Smooth muscle cell of the brain vasculature (primary cell): ENCODE measurements at regions not wholly inside any gene's neighbourhood (a gene's known extent, or its start where the extent isn't known, plus 50 kb on each side); places are given as distances from the start of the nearest gene placed in this dataset.
A peak's percentile ranks its signal among the peaks of the same experiment; 100 is the strongest.

Experiments used
- DNase-seq: peaks from one replicate; pipeline ENCODE4 v3.0.0-alpha.2; 2012; ENCODE audit warnings: low read depth, low spot score

DNA sequence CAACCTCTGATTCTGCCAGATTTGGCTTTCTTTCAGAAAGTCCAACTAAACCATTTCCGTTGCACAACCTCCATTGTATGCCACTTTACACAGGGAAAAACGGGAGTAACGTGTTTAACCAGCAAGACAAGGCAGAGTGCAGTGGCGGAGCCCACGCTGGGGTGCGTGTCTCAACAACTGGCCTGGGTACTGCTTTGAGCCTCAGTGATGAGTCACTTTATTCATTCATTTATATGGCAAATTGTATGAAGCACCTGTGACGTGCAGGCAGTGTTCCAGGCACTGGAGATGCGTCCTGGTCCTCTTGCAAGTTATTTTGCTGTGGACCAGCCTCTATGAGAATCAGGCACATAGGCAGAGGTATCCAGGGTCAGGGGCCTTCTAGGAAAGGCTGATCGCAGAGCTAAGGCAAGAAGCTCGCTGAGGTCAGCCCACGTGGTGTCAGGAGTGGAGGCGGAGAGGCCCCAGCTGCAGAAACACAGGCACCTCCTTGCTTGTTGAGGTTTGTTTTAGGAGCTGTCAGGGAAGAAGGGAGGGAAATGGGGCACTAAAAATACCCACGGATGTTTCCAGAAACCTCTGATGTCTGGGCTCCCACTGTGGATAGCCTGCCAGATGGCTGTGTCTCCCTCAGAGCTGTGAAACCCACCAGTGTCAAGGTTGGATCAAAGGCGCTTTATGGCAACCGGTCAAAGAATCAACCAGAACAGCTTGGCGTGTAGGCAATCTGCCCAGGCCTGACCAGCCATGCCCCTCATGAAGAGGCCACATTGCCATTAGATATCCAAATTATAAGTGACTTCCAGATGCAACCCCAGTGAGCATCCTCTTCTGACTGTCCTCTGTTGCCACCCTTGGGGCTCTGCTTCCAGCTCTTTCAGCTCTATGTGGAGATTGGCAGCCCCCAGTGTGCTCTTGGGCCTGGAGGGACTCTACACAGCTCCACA lies 157.2 kb downstream of the CD83 start:
- DNase-seq, result no peak

DNA sequence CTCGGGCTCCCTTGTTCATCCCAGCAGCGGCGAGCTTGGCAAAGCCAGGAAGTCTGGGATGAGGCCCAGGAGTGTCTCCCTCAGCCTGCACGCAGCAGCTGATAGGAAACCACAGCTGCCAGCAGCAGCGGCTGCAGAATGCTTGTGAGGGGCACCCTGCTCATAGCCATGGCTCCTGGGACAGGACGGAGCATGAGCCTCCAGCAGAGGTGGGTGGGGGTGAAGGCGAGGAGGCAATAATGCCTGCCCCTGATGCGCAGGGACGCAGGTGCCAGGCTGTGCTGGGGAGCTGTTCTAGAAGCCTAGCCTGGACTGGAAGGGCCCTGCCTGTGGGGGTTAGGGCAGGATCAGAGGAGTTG lies 157.9 kb downstream of the CD83 start:
- no peak for DNase-seq

DNA sequence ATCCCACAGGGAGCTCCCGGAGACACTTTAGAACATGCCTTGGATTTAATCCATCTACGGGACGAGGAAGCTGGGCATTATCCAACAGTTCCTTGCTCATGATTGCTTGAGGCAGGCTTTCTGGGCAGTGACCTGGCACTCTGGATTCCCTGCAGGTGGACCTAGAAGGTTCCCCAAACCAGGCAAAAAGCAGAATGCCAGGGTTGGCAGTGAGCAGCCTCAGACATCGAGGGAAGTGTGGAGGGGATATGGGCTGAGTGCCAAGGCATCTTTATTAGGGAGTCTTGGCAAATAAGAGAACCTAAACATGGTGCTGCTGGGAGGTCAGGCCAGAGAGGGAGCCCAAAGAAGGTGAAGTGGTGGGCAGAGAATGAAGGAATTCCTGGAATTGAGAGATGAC lies 158.5 kb downstream of the CD83 start:
- no peak for DNase-seq

DNA sequence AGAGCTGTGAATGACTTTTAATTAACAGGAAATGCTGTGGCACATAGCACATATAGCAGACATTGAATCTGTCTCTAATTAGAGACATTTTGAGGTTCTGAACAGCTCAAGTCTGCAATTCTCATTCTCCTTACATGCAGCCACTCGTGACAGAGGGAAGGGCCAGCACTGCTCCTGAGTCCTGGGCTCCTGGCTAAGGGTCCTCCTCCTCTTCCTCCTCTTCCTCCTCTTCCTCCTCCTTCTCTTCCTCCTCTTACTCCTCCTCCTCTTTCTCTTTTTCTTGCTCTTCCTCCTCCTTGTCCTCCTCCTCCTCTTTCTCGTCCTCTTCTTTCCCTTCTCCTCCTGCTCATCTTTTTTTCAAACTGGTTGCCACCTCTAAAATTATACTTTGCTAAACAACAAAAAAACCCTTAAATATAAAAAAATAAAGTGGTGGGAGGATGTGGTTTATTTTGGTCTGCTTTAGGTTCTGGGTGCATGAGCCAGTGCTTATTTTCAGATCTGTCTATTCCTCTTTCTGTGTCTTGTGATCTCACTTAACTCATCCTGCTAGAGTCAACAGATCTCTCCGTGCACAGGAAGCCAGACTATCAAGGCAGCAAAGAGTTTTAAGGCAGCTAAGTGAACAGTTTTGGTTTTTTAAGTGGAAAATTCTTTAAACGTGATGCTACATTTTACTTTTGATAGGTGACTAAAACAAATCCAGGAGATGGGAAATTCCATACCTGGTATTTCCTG lies 159.3 kb downstream of the CD83 start:
- DNase-seq, result no peak

DNA sequence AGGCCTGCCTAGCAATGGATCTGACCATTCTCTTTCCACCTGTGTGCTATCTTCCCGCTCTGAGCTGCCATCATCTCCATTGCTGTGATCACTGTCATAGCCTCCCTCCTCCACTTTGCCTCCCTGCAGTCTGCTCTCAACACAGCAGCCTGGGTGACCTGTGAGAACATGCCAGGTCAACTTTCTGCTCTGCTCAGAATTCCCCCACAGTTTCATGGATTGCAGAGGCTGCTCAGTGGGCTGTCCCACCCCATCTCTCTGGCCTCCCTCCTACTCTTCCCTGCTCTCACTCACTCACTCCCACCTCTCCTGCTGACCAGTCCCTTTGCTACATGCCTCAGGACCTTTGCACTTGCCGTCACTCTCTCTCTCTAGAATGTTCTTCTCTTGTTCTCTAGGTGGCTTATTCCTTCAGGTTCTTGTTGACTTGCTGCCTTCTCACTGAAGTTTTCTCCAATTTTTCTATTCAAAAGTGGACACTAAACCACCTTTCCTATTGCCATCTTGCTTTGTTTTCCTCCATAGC lies 159.9 kb downstream of the CD83 start:
- no peak for DNase-seq

DNA sequence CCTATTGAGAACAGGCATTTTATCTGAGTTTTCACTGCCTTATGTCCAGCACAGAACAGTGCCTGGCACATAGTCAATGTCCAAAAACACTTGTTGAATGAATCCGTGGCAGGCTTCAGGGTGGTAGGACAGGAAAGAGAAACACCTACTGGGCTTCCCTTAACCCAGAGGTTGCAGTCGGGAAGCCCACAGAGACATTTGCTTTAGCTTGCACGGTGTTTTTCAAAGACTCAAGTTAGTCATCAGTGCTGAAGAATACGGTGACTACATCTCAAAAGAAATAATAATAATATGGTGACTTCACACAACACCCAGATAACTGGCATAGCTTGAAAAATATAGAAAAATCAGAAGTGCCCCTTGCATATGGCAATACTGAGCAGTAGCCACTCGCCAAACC lies 160.4 kb downstream of the CD83 start:
- DNase-seq, result no peak

DNA sequence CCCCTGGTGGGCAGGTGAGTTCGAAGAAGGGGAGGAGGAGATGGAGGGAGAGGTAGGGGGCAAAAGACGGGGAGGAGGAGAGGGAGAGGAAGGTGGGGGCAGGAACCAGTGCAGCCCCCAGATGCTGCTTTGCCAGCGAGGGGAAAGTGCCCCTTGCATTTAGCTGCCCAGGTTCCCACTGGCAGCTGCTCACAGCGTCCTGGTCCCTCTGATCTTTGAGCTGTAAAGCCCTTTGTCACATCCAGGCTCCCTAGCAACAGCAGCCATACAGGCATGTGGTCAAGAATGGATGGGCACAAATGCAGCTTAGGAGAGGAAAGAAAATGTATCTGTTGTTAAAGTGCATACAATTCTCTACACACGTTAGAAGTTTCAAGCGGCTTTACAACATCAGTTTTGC lies 160.9 kb downstream of the CD83 start:
- no peak for DNase-seq

DNA sequence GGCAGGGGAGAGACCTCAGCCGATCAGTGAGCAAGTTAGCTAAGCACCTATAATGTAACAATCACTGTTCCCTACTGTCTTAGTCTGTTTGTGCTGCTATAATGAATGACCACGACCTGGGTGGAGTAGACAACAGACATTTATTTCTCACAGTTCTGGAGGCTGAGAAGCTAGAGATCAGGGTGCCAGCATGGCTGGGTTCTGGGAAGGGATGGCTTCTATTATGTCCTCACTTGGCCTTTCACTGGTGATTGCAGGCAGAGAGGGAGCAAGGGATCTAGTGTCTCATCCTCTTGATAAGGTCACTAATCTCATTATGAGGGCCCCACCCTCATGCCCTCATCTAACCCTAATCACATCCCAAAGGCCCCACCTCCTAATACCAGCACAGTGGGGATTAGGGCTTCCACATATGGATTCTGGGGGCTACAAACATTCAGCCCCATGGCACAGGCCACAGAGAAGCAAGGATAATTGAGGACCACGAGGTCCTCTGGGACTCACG lies 162.5 kb downstream of the CD83 start:
- DNase-seq, result no peak

DNA sequence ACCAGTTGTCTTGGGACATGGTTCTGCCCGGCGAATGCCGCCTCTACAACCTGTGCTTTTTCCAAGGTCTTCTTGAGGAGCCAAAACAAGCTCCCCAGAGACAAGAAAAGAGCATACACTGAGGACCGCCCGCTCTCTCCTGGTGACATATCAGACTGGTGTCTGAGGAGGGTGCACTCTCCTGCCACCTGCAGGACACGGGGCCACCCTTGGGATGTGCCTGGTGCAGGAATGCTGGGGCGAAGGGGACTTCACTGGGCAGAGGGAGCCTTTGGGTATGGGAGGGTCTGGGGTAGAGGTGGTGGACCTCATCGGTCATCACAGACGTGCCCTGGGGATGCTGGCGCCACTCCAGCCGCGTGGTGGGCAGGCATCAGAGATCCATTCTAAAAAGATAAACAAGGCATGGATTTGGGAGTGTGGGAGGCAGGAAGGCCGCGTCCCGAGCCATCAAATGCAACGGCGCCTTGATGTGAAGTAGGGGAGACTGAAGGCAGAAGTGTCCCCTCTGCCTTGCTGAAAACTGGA lies 163.3 kb downstream of the CD83 start:
- no peak for DNase-seq

DNA sequence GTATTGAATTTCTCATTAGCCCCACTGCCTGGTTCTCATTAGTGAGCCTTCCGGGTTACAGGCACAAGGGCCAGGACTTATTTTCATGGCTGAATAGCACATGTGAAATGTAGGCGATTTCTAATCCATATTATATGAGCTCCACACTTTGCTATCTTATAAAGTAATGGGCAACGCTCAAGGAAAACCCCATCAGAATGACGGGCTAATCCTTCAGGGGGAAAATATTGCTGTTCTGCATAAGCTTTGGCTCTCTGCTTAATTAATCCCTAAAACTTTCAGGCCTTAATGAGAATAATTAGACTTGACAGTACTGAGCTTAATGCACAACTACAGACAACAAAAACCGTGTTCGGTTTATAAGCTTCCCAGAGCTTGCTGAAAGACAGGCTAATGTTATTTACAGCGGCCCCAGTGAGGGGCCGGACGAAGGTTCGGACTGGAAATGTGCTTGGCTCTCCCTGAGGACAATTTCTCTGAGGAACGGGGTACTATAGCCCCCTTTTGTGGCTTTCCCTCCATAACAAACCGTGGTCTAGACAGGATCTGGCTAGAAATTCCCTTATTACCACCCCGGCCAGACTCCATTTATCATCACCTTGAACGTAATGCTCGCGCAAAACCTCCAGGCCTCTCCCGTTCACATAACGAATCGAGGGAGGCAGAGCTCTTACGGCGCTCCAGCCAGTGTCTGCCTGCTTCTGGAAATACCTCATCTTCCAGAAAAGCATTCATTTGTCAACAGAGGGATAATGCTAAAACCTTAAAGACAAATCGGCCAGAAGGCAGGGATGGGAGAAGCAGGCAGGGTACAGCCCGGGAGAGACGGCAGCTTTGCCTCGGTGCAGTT lies 164.5 kb downstream of the CD83 start:
- DNase-seq, result no peak

DNA sequence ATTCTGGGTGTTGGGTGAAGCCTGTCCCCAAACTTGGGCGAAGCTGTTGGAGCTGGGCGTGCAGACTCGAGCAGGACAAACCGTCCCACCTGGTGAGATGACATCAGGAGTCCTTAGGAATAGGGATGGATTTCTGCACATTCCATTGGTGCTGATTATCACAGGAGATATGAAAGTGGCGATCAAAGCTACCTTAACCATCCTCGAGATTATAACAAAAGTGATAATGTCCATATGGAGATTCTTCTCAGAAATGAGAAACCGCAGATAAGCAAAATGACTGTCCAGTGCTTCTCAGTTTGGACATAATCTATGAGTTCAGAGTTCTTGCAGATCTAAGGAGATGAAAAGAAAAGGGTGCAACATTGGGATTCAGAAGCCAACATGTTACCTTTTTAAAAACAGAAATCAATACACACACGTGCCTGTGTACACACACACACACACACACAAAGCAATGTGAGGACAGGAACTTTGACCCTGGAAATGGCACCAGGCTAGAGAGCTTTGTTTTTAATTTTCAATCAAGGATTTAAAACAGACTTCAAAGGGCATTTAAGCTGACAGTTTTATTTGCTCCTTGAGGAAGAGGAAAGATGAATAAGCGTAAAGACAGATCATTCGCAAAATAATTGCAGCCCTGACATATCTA lies 165.4 kb downstream of the CD83 start:
- DNase-seq, result no peak

DNA sequence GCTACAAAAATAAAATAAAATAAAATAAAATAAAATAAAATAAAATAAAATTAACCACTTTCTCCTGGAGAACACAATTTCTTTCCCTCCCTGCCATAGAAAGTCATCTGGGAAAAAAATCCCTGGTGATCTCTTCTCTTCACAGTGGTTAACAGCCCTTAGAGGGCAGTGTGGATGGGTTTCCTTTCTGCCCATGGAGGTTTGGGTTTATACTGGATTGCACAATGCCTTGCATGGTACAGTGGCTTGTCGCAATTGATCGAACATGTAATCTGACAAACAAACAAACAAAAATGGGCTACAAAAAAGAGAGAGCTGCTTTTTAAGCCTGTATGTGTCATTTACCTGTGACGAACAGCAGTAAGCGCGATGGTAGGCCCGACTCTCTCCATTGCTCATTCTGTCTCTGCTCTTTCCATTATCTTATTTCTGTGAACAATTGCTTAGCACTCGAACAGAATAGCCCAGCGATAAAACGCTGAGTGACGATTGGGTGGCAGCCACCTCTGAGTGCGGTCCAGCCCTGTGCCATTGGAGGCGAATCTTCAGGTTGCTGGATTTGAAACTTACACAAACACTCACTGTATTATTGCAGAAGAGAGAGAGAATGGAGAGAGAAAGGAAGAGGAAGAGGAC lies 166.1 kb downstream of the CD83 start:
- DNase-seq, result no peak

DNA sequence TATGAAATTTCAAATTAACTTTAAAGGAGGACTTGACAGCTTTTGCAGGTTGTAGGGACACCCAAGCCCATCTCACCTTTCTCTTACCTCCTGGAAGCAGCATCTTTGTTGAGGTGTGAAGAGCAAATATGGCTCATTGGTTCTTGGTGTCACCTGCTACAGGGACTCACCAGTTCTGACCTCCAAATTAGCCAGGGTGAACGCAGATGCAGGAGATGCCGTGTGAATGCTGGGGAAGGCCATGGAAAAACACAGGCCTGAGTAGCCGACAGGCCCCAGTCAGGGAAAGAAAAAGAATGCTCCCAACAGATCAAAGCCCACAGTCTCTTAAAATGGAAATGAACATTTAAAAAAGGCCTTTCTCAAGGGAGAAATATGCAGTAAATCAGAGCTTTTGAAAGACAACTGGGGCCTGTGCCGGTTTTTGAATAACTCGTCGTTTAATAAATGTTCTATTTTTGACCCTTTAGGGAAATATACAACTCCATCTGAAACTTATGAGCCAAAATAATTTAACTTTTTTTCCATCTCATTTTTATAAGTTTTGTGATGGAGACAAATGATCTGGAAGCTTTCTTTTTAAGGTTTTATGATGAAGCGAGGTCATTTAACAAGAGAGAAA lies 167.5 kb downstream of the CD83 start:
- DNase-seq, result no peak

DNA sequence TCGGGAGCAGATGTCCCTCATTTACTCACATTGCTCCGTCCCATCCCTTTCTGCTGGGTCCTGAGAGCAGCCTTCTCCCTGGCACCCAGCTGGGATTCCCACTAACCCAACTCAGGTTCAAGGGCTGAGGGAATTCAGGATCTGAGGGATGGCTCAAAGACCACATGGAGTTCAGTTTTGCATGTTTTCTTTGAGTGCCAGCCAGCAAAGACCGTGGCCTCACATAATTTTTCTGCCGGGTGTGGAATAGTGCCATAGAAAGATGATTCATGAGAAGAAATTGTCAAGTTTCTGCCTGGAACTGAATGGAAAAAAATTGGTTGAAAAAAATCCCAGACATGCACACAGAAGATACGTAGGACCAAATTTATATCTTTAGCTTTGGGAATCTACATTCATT lies 168.6 kb downstream of the CD83 start:
- peak; percentile 86 for DNase-seq

DNA sequence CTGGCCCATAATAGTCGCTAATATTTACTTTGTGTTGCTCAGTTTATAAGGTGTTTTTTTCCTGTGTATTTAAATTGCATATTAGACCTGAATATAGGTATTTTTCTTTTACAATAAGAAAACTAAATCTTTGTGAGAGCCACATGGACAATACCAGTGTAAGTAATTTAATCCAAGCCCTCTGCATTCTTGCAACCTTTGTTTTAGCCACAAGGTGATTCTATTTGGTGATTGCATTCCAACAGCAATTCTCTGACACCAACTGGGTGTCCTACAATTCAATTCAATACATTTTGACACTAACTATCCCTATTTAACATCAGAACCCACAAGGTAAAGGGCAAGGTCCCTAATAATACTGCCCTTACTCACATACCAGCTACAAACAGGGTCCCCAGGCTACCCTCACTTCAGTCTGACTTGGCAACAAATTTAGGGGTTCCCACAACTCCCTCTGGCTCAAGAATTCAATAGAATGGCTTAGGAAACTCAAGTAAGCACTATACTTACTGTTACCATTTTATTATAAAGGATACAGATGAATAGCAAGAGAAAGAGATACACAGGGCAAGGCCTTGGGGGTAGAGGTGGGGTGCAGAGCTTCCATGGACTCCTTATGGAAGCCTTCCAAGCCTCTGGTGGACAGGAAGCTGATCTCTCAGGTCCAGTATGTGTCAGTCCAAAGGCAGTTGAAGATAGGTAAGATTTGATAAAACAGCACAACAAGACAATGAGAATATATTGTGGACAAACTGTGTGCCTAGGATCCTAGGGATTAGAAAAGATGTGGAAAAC lies 169.3 kb downstream of the CD83 start:
- DNase-seq, result no peak

DNA sequence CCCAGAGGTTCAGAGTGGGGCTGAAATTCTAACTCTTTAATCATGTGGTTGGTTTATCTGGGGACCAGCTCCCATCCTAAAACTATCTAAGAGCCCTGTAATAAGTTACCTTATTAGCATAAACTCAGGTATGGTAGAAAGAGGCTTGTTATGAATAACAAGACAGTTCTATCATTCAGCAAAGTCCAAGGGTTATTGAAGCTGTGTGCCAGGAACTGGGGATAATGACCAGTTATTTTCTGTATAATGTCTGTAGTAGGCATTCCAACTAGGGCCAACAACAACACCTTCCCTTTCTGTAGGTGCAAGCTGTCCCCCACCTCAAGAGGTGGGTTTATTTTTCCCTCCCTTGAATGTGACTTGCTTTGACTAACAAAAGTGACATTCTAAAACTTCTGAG lies 170.1 kb downstream of the CD83 start:
- no peak for DNase-seq

DNA sequence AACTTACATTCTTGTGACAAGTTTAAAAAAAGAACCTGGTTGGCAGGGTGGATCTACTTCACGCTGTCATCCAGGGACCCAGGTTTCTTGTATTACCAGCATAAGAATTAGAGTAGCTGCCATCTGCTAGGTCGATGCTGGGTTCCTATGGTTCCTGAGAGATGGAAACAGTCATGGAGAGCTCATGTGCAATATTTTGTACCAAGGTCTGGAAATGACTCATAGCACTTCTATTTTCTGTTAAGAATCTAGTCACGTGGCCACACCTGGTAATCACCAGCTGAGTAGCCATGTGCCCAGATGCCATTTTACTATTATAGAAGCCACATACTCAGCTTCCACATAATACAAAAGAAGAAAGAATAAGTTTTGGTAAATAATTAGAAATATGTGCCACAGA lies 171.3 kb downstream of the CD83 start:
- no peak for DNase-seq

DNA sequence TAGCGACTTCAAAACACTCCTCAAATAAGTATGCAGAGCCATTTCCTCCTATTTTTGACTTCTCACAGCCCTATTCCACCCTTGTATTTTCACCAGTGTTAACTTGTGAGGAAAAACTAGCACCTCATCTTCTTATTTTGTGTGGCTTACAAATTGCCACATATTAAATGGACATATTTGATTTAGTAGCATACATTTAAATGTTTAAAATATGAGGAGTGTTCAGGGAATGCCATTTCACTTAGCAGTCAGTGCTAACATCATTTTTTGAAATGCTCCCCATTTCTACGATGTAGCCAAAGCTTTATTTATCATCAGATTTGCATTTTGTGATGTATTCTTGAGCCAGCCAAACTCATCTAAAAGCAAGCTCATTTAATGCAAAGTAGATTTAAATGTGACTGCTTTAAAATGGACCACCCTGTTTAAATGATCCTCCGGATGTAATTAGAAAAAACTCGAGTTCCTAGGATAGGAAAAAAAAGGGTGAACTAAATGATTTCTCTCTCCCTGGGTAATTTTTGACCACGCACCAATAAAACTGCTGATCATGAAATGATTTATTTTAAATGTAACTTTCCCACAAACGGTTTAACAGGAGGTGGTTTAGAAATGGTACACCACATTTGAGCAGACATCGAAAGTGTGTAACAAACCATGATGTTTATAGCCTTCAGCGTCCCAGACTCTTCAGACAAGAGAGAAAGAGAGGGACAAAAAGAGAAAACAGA lies 172.6 kb downstream of the CD83 start:
- no peak for DNase-seq
